ENCODE measurements at regions not wholly inside any gene's neighbourhood (a gene's known extent, or its start where the extent isn't known, plus 50 kb on each side); places are given as distances from the start of the nearest gene placed in this dataset.
"Not testable (repeated sequence)": the region's sequence is repeated elsewhere in the genome, so short reads cannot be mapped to it uniquely, and the experiment has no call there.

GRCh38 chr7:23938215-23938614 lies 228.2 kb downstream of the STK31 start:
- DNase-seq (ENCODE audit: low spot score) = no peak

GRCh38 chr7:23938937-23939552 lies 229.0 kb downstream of the STK31 start:
- no peak for DNase-seq (ENCODE audit: low spot score)

- not testable (repeated sequence) for DNase-seq (ENCODE audit: low spot score)
These were observed 229.7 kb downstream of the STK31 start for GRCh38 chr7:23939747-23940146.

- no peak for DNase-seq (ENCODE audit: low spot score)
These were observed 231.5 kb downstream of the STK31 start for GRCh38 chr7:23941551-23941950.

GRCh38 chr7:23942032-23942431 lies 232.0 kb downstream of the STK31 start:
- no peak for DNase-seq (ENCODE audit: low spot score)

GRCh38 chr7:23944131-23944530 lies 234.1 kb downstream of the STK31 start:
- DNase-seq (ENCODE audit: low spot score) = no peak

- no peak for DNase-seq (ENCODE audit: low spot score)
These were observed 235.5 kb downstream of the STK31 start for GRCh38 chr7:23945472-23945871.

GRCh38 chr7:23955145-23955544 lies 245.1 kb downstream of the STK31 start:
- DNase-seq (ENCODE audit: low spot score) = no peak

GRCh38 chr7:23955600-23956149 lies 245.7 kb downstream of the STK31 start:
- no peak for DNase-seq (ENCODE audit: low spot score)

GRCh38 chr7:23956772-23957576 lies 247.0 kb downstream of the STK31 start:
- no peak for DNase-seq (ENCODE audit: low spot score)

GRCh38 chr7:23959821-23960220 lies 249.8 kb downstream of the STK31 start:
- no peak for DNase-seq (ENCODE audit: low spot score)

GRCh38 chr7:23960361-23960760 lies 250.3 kb downstream of the STK31 start:
- no peak for DNase-seq (ENCODE audit: low spot score)

- no peak for DNase-seq (ENCODE audit: low spot score)
These were observed 253.6 kb downstream of the STK31 start for GRCh38 chr7:23963461-23964165.

GRCh38 chr7:23964715-23965114 lies 254.7 kb downstream of the STK31 start:
- DNase-seq (ENCODE audit: low spot score) = no peak

GRCh38 chr7:23965296-23965695 lies 255.3 kb downstream of the STK31 start:
- DNase-seq (ENCODE audit: low spot score) = no peak

GRCh38 chr7:23966941-23967340 lies 256.9 kb downstream of the STK31 start:
- DNase-seq (ENCODE audit: low spot score) = no peak

GRCh38 chr7:23967949-23968599 lies 258.1 kb downstream of the STK31 start:
- no peak for DNase-seq (ENCODE audit: low spot score)

GRCh38 chr7:23968791-23969190 lies 258.8 kb downstream of the STK31 start:
- DNase-seq (ENCODE audit: low spot score) = no peak

- DNase-seq (ENCODE audit: low spot score) = no peak
These were observed 259.4 kb downstream of the STK31 start for GRCh38 chr7:23969443-23969842.

- no peak for DNase-seq (ENCODE audit: low spot score)
These were observed 260.2 kb downstream of the STK31 start for GRCh38 chr7:23970193-23970592.

GRCh38 chr7:23971031-23971430 lies 261.0 kb downstream of the STK31 start:
- no peak for DNase-seq (ENCODE audit: low spot score)

- no peak for DNase-seq (ENCODE audit: low spot score)
These were observed 262.0 kb downstream of the STK31 start for GRCh38 chr7:23972057-23972456.

Measured in CD4-positive, alpha-beta T cell treated with Interleukin-2 at 100 ng/mL for 4 hours (primary cell).